ENCODE measurements at regions not wholly inside any gene's neighbourhood (a gene's known extent, or its start where the extent isn't known, plus 50 kb on each side); places are given as distances from the start of the nearest gene placed in this dataset.
"Not testable (repeated sequence)": the region's sequence is repeated elsewhere in the genome, so short reads cannot be mapped to it uniquely, and the experiment has no call there.

- H3K4me3 ChIP-seq: no peak overlapping the region
- no peak for TF ChIP-seq CTCF (IDR thresholded peaks at IDR 0.05)
- no peak for TF ChIP-seq EP300 (IDR thresholded peaks at IDR 0.05; ENCODE audit: low read depth)
- no peak for TF ChIP-seq POLR2A (IDR thresholded peaks at IDR 0.05)
- TF ChIP-seq POLR2AphosphoS5 (IDR thresholded peaks at IDR 0.05): no peak
- H3K9me3 ChIP-seq: no peaks in the 10 kb centered on the region
- intact Hi-C loops (cut with DNase I; ENCODE audit: low total_unique reads) (no loop called here), in situ Hi-C loops (cut with MboI; ENCODE audit: low pct_ligation_motif_present in 1 of 4, low pct_unique_long_range_greater_than_20kb in 1 of 4, low sequenced_read_pairs in 3 of 4) (no loop called here)
- no peaks in the 10 kb centered on the region for H3K36me3 ChIP-seq
- no peak for DNase-seq
- no peaks in the 10 kb centered on the region for H3K4me1 ChIP-seq
- no peaks in the 10 kb centered on the region for H3K27me3 ChIP-seq
- no peak overlapping the region for H3K27ac ChIP-seq
- WGBS, 2 donors (ENCODE audit: low coverage in 1 of 2): 62 to 71% methylated on average over 1 to 4 of the region's 4 CpGs
Observed at GRCh38 chr3:15933439-15934139, 135.8 kb upstream of the ANKRD28 start.

GRCh38 chr3:15934389-15935195 lies 136.8 kb upstream of the ANKRD28 start:
- Histone ChIP-seq H3K27me3 (no peaks in the 10 kb centered on the region), H3K4me3 (no peak overlapping the region), H3K9me3 (no peaks in the 10 kb centered on the region), H3K36me3 (no peaks in the 10 kb centered on the region), H3K4me1 (no peaks in the 10 kb centered on the region), H3K27ac (no peak overlapping the region)
- no peak for DNase-seq
- intact Hi-C loops (cut with DNase I; ENCODE audit: low total_unique reads): no loop called here
- WGBS, 2 donors (ENCODE audit: low coverage in 1 of 2): 69 to 77% methylated on average over 4 to 6 of the region's 6 CpGs
- no peak for TF ChIP-seq CTCF (IDR thresholded peaks at IDR 0.05)
- TF ChIP-seq EP300 (IDR thresholded peaks at IDR 0.05; ENCODE audit: low read depth): no peak
- no peak for TF ChIP-seq POLR2AphosphoS5 (IDR thresholded peaks at IDR 0.05)
- no peak for TF ChIP-seq POLR2A (IDR thresholded peaks at IDR 0.05)
- in situ Hi-C loops (cut with MboI; ENCODE audit: low pct_ligation_motif_present in 1 of 4, low pct_unique_long_range_greater_than_20kb in 1 of 4, low sequenced_read_pairs in 3 of 4): no loop called here

- no peak for DNase-seq
- Histone ChIP-seq H3K4me1 (no peaks in the 10 kb centered on the region), H3K4me3 (no peak overlapping the region), H3K27me3 (no peaks in the 10 kb centered on the region), H3K27ac (no peak overlapping the region), H3K36me3 (no peaks in the 10 kb centered on the region), H3K9me3 (no peaks in the 10 kb centered on the region)
- in situ Hi-C loops (cut with MboI; ENCODE audit: low pct_ligation_motif_present in 1 of 4, low pct_unique_long_range_greater_than_20kb in 1 of 4, low sequenced_read_pairs in 3 of 4) (no loop called here), intact Hi-C loops (cut with DNase I; ENCODE audit: low total_unique reads) (no loop called here)
- TF ChIP-seq CTCF (IDR thresholded peaks at IDR 0.05): no peak
- no peak for TF ChIP-seq POLR2A (IDR thresholded peaks at IDR 0.05)
- TF ChIP-seq EP300 (IDR thresholded peaks at IDR 0.05; ENCODE audit: low read depth): no peak
- no peak for TF ChIP-seq POLR2AphosphoS5 (IDR thresholded peaks at IDR 0.05)
- WGBS, 2 donors (ENCODE audit: low coverage in 1 of 2): 65% methylated on average over 5 of the region's 5 CpGs; no CpG with 5 or more reads in 1 of the 2 donors
Observed at GRCh38 chr3:15936312-15936711, 138.5 kb upstream of the ANKRD28 start.

GRCh38 chr3:15940641-15941040 lies 142.9 kb upstream of the ANKRD28 start:
- TF ChIP-seq EP300 (IDR thresholded peaks at IDR 0.05; ENCODE audit: low read depth): no peak
- TF ChIP-seq CTCF (IDR thresholded peaks at IDR 0.05): no peak
- TF ChIP-seq POLR2A (IDR thresholded peaks at IDR 0.05): no peak
- no peak for TF ChIP-seq POLR2AphosphoS5 (IDR thresholded peaks at IDR 0.05)
- WGBS, 2 donors (ENCODE audit: low coverage in 1 of 2): 96 to 100% methylated on average over 1 of the region's 1 CpG
- in situ Hi-C loops (cut with MboI; ENCODE audit: low pct_ligation_motif_present in 1 of 4, low pct_unique_long_range_greater_than_20kb in 1 of 4, low sequenced_read_pairs in 3 of 4) (no loop called here), intact Hi-C loops (cut with DNase I; ENCODE audit: low total_unique reads) (no loop called here)
- no peaks in the 10 kb centered on the region for H3K27me3 ChIP-seq
- no peak overlapping the region for H3K4me3 ChIP-seq
- H3K4me1 ChIP-seq: no peaks in the 10 kb centered on the region
- no peaks in the 10 kb centered on the region for H3K36me3 ChIP-seq
- H3K9me3 ChIP-seq: no peaks in the 10 kb centered on the region
- no peak for DNase-seq
- no peak overlapping the region for H3K27ac ChIP-seq

- H3K27me3 ChIP-seq; H3K4me1 ChIP-seq; intact Hi-C loops (cut with DNase I; ENCODE audit: low total_unique reads); H3K4me3 ChIP-seq; H3K27ac ChIP-seq; in situ Hi-C loops (cut with MboI; ENCODE audit: low pct_ligation_motif_present in 1 of 4, low pct_unique_long_range_greater_than_20kb in 1 of 4, low sequenced_read_pairs in 3 of 4); H3K9me3 ChIP-seq; H3K36me3 ChIP-seq; DNase-seq: not testable (repeated sequence)
- WGBS, 2 donors (ENCODE audit: low coverage in 1 of 2): 81% methylated on average over 2 of the region's 2 CpGs; no CpG with 5 or more reads in 1 of the 2 donors
Observed at GRCh38 chr3:15941457-15941856, 143.7 kb upstream of the ANKRD28 start.

All from transverse colon (tissue), 4 donors.